GM12865 (cell line): ENCODE measurements at regions not wholly inside any gene's neighbourhood (a gene's known extent, or its start where the extent isn't known, plus 50 kb on each side); places are given as distances from the start of the nearest gene placed in this dataset.

Experiments
- DNase-seq: peaks from one replicate; pipeline ENCODE4 v3.0.0; 2010; ENCODE audit warnings: low read depth
- H3K4me3 ChIP-seq: 2 replicates; pipeline ENCODE4 v1.5.1; 2011; ENCODE audit warnings: mild to moderate bottlenecking, low read depth, low read length, control low read depth
- CTCF ChIP-seq: IDR thresholded peaks from 2 replicates; pipeline ENCODE4 v1.5.1; 2011; ENCODE audit warnings: low read length, control low read depth, low read depth, inconsistent platforms; ENCODE audit not compliant: insufficient read depth; ENCODE audit errors: missing control alignments

DNA sequence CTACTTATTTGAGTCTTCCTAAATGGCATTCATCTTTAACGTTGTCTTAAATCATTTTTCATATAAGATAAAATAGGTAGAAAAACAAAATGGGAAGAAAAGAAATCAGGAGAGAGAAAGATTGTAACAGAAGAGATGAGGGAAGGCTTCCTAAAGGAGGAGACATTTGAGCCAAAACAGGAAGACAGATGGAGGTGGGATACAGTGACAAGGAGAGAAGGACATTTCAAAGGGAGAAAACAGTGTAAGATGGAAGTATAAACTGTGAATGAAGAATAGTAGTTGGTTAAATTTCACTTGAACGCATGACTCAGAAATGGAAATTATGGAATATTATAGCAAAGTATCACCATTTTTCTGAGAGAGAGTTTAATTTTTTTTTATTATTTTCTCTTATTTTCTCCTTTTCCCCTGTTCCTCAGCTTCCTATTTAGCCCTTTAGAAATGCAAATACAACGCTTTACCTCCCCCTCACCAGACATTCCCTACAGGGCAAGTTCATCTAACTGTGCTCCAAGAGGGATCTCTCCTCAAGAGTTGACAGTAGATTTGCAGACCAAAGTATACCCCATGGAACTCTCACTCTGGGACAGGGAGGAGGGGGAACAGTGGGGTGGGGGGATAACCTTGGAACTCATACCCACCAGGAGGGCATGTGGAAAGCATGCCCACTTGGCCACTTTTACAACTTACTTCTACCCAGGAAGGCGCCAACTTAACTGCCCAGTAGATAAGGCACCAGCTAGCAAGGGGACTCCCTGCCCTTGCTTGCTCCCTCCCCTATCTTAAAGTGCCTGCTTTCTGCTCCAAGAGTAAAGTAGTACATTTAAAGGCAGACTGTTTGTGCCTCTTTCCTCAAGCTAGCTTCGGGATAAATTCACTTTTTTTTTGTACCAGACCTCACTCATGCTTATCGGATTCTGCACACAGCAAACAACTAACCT is 304.7 kb upstream of the POU5F2 start:
- DNase-seq: no peak
- TF ChIP-seq CTCF: no peak
- no peak overlapping the region for H3K4me3 ChIP-seq

DNA sequence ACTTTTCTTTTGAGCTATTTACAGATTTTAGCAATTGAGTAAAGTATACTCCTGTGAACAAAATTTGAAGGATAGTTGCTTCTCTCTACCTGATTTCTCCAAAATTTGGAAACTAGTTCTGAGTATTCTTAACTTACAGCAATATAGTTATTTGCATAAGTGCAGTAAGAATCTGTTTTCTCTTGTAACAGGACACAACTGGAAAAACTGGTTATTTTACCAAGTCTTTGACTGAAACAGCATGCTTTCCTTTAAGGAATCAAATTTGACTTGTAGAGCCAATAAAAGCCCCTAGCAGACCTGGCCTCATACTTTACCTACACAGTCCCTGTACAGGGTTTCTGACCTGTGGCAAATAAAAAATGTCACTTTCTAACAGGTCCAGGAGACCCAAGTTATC is 301.9 kb upstream of the POU5F2 start:
- no peak for DNase-seq
- no peak overlapping the region for H3K4me3 ChIP-seq
- no peak for TF ChIP-seq CTCF

DNA sequence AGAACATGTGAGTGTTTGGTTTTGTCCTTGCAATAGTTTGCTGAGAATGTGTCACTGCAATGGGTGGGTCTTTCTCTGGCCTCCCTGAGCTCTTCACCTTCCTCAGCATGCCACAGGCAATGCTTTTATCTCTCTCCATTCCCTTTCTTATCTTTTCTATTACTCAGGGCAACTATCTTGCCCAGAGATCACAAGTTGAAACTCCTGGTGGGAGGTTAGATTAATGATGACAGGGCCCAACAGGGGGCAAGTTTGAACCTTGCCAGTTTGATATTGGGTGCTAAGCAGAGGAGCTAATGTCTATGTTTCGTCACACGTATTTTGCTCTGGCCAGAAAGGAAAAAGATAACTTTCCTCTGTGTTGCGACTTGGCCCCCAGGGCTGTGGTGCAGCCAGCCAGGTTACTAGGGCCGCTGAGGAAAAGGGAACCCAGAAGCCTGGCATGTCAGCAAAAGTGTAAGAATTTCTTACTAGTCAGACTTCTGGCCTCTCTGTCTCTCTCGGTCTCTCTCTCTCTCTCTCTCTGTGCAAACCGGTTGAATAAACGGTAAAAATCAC is 299.3 kb upstream of the POU5F2 start:
- DNase-seq: no peak
- H3K4me3 ChIP-seq: no peak overlapping the region
- no peak for TF ChIP-seq CTCF

- no peak for TF ChIP-seq CTCF
- no peak overlapping the region for H3K4me3 ChIP-seq
- no peak for DNase-seq
Observed at GRCh38 chr5:94039101-94039500, 297.7 kb upstream of the POU5F2 start.

GRCh38 chr5:94031631-94032030 is 290.2 kb upstream of the POU5F2 start:
- DNase-seq: no peak
- H3K4me3 ChIP-seq: no peak overlapping the region
- no peak for TF ChIP-seq CTCF

DNA sequence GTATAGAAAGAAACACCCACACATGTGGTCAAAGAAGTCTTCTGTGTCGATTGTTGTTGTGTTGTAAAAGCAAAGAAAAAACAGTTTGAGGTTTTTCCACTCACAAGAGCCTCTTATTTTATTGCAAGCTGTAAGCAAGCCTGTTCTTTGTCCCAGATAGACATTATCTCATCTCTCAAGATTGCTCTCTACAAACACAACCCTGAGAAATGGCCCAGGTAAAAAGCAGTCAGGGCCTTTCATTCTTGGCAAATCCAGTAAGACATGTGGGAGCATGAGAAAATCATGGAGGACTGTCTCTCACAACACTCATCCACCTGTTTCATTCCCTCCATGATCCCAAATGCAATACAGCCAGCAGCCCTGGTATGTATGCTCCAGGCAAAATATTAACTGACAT is 286.6 kb upstream of the POU5F2 start:
- no peak for DNase-seq
- H3K4me3 ChIP-seq: no peak overlapping the region
- TF ChIP-seq CTCF: no peak
